MCF 10A (cell line): ENCODE measurements at regions not wholly inside any gene's neighbourhood (a gene's known extent, or its start where the extent isn't known, plus 50 kb on each side); places are given as distances from the start of the nearest gene placed in this dataset.

Experiments
- BruUV-seq: library from RNA; stranded (reverse); fragments of 400-500 nt; replicated peaks from 2 replicates; lab custom pipeline; 2021; lab: Mats Ljungman, UMichigan
- CTCF ChIA-PET: fragments of 300-600 bp; sonication (Branson Sonifier 250); formaldehyde crosslinking; extraction: SDS; loops from one replicate; lab custom pipeline; 2021; ENCODE audit warnings: antibody characterized with exemption, inconsistent platforms; lab: Yijun Ruan, JAX
- POLR2A ChIA-PET: fragments of 300-600, 350-650 bp; sonication (Branson Sonifier 250); formaldehyde crosslinking; extraction: SDS; loops from one replicate; lab custom pipeline; 2020; ENCODE audit warnings: antibody characterized with exemption, inconsistent platforms; lab: Yijun Ruan, JAX
- DNase-seq: peaks from one replicate; pipeline ENCODE4 v3.0.0-alpha.2; 2018; ENCODE audit not compliant: unreplicated experiment
- H3K27ac Mint-ChIP-seq: one replicate; pipeline ENCODE4 v1.8.0; 2022; ENCODE audit warnings: mild to moderate bottlenecking, low read depth, mixed read lengths; ENCODE audit not compliant: unreplicated experiment
- H3K27me3 Mint-ChIP-seq: one replicate; pipeline ENCODE4 v1.8.0; 2022; ENCODE audit warnings: mixed read lengths; ENCODE audit not compliant: insufficient read depth, unreplicated experiment
- H3K36me3 Mint-ChIP-seq: one replicate; pipeline ENCODE4 v1.8.0; 2022; ENCODE audit warnings: mild to moderate bottlenecking, moderate library complexity, mixed read lengths; ENCODE audit not compliant: insufficient read depth, unreplicated experiment
- H3K4me1 Mint-ChIP-seq: one replicate; pipeline ENCODE4 v1.8.0; 2022; ENCODE audit warnings: mixed read lengths; ENCODE audit not compliant: insufficient read depth, unreplicated experiment
- H3K4me3 Mint-ChIP-seq: one replicate; pipeline ENCODE4 v1.8.0; 2022; ENCODE audit warnings: mild to moderate bottlenecking, moderate library complexity, mixed read lengths; ENCODE audit not compliant: unreplicated experiment
- H3K9me3 Mint-ChIP-seq: one replicate; pipeline ENCODE4 v1.8.0; 2022; ENCODE audit warnings: mixed read lengths; ENCODE audit not compliant: unreplicated experiment
- CTCF ChIP-seq: fragments of 200-600 bp; IDR thresholded peaks from one replicate; pipeline ENCODE4 v1.8.0; 2022; ENCODE audit warnings: antibody characterized with exemption, mild to moderate bottlenecking; ENCODE audit not compliant: unreplicated experiment
- intact Hi-C: fragments of 100-400 bp; cut with micrococcal nuclease; formaldehyde crosslinking; loops from 2 replicates; pipeline ENCODE4 v1.14.1; 2022

- CTCF ChIA-PET = interaction anchor here (0.5 to 3.7 kb wide), 4 partner anchors 11 to 872 kb away, joined by 5 to 35 read pairs (median 6); no protein-coding TSS in a partner anchor
- intact Hi-C loops = no loop called here
- no peak overlapping the region for H3K27ac Mint-ChIP-seq
Observed at GRCh38 chr9:27714388-27714787, 141.1 kb upstream of the C9orf72 start.

GRCh38 chr9:27715651-27716050 lies 142.4 kb upstream of the C9orf72 start:
- no peak for TF ChIP-seq CTCF
- no peak for DNase-seq
- Mint-ChIP-seq H3K36me3 (no peaks in the 10 kb centered on the region), H3K9me3 (no peaks in the 10 kb centered on the region), H3K27ac (no peak overlapping the region), H3K4me1 (no peaks in the 10 kb centered on the region), H3K4me3 (no peak overlapping the region), H3K27me3 (peaks cover 74% of the 10 kb centered on the region)
- ChIA-PET POLR2A (no interaction called here), CTCF (interaction anchor here (0.9 to 3.7 kb wide), 4 partner anchors 8 to 357 kb away, joined by 3 to 35 read pairs (median 5); no protein-coding TSS in a partner anchor)
- intact Hi-C loops = no loop called here
- BruUV-seq = no TSS peak

More at GRCh38 chr9:27714388-27714787, 141.1 kb upstream of the C9orf72 start:
- Mint-ChIP-seq H3K4me1 (no peaks in the 10 kb centered on the region), H3K4me3 (no peak overlapping the region), H3K9me3 (peaks cover 2% of the 10 kb centered on the region), H3K36me3 (no peaks in the 10 kb centered on the region), H3K27me3 (peaks cover 66% of the 10 kb centered on the region)
- no TSS peak for BruUV-seq
- POLR2A ChIA-PET = no interaction called here
- TF ChIP-seq CTCF = no peak
- peak; percentile 14 for DNase-seq

GRCh38 chr9:27717991-27718390 lies 144.7 kb upstream of the C9orf72 start:
- no peak for TF ChIP-seq CTCF
- peaks cover 84% of the 10 kb centered on the region for H3K27me3 Mint-ChIP-seq
- no peak overlapping the region for H3K27ac Mint-ChIP-seq
- POLR2A ChIA-PET = no interaction called here
- no peak overlapping the region for H3K4me3 Mint-ChIP-seq
- BruUV-seq = no TSS peak
- CTCF ChIA-PET = interaction anchor here (0.7 kb wide), 1 partner anchor 51 kb away, joined by 3 read pairs; no protein-coding TSS in a partner anchor
- H3K36me3 Mint-ChIP-seq = no peaks in the 10 kb centered on the region
- H3K9me3 Mint-ChIP-seq = no peaks in the 10 kb centered on the region
- no peak for DNase-seq
- intact Hi-C loops = no loop called here
- H3K4me1 Mint-ChIP-seq = no peaks in the 10 kb centered on the region

- H3K36me3 Mint-ChIP-seq = no peaks in the 10 kb centered on the region
- no peak for DNase-seq
- no TSS peak for BruUV-seq
- ChIA-PET CTCF (interaction anchor here (0.6 to 1.1 kb wide), 3 partner anchors 8 to 353 kb away, joined by 3 to 4 read pairs (median 3); no protein-coding TSS in a partner anchor), POLR2A (no interaction called here)
- H3K9me3 Mint-ChIP-seq = no peaks in the 10 kb centered on the region
- no peak for TF ChIP-seq CTCF
- H3K27ac Mint-ChIP-seq = no peak overlapping the region
- no peak overlapping the region for H3K4me3 Mint-ChIP-seq
- no peaks in the 10 kb centered on the region for H3K4me1 Mint-ChIP-seq
- H3K27me3 Mint-ChIP-seq = peaks cover 86% of the 10 kb centered on the region
- intact Hi-C loops = no loop called here
Observed at GRCh38 chr9:27719711-27720110, 146.4 kb upstream of the C9orf72 start.
